NCI-H1048 (cell line): ENCODE measurements at regions not wholly inside any gene's neighbourhood (a gene's known extent, or its start where the extent isn't known, plus 50 kb on each side); places are given as distances from the start of the nearest gene placed in this dataset.
"Not testable (repeated sequence)": the region's sequence is repeated elsewhere in the genome, so short reads cannot be mapped to it uniquely, and the experiment has no call there.

ENCODE experiments used
- DNase-seq: peaks from one replicate; lab custom pipeline; 2025; lab: John Stamatoyannopoulos, UW

GRCh38 chr2:67872481-67872880, 190.3 kb downstream of the C1D start:
- no peak for DNase-seq

- no peak for DNase-seq
These were observed 188.9 kb downstream of the C1D start for GRCh38 chr2:67873916-67874315.

GRCh38 chr2:67876176-67876575, 186.6 kb downstream of the C1D start:
- no peak for DNase-seq

- no peak for DNase-seq
These were observed 185.5 kb downstream of the C1D start for GRCh38 chr2:67877301-67877700.

DNA sequence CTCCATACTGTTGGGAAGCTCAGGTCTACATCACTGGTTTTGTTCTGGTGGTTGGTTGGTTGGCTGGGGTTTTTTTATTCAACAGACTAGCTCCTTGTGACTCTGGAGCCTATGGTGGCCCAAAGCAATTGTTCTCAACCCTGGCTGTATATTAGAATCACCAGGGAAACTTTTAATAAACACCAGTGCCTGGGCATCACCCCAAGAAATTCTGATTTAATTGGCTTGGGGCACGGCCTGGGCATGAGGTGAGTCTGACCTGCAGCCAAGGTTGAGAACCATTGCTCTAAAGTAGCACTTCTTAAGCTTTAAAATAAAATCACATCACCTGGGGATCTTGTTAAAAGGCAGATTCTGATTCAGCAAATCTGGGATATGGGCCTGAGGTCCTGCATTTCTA, 184.1 kb downstream of the C1D start:
- no peak for DNase-seq

DNA sequence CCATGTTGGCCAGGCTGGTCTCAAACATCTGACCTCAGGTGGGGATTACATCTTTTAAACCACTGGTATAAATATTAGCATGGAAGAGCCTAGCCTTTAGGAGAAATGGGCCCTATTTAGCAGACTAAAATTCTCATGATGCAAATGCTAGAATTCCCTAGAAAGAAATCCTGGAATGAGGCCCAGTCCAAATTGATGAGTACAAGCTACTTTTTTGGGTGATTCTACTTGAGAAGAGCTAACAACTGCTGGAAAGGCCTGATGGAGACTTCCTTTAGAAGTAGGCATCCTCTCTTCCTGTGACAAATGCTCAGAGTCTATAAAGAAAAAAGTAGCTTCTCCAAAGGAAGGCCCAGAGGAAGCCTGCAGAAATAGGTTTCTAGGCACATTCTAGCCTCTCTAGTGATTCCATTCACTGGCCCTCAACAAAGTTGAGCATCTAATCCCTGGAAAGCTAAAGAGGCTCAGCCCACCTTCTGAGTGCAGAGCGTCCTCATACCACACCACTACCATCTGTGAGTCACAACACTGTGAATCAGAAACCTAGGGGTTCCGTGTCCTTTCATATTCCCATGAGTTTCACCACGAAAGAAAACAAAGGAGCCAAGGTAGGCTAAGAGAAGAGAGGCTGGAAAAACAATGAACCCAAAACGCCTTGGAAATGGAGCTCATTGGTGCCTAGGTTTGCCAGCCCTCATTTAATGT, 183.1 kb downstream of the C1D start:
- no peak for DNase-seq

- no peak for DNase-seq
These were observed 182.5 kb downstream of the C1D start for GRCh38 chr2:67880291-67880761.

DNA sequence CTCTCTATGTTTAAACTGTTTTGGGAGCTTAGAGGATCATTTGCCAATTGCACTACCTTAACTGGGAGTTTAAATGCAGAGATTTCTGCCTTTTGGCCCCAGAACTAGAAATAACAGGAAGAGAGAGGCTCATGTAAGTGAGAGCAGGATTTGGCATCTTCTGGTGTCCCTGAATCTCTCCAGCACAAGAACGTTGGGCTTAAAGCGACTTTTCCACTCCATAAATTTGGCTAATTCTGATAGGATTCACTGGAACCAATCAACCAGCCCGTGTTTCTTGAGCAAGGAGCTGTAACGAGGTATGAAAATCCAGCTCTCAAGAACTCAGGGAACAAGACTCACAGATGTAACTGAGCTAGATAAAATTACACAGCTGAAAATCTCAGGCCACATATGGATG, 181.0 kb downstream of the C1D start:
- no peak for DNase-seq

- no peak for DNase-seq
These were observed 179.3 kb downstream of the C1D start for GRCh38 chr2:67883316-67884087.

DNA sequence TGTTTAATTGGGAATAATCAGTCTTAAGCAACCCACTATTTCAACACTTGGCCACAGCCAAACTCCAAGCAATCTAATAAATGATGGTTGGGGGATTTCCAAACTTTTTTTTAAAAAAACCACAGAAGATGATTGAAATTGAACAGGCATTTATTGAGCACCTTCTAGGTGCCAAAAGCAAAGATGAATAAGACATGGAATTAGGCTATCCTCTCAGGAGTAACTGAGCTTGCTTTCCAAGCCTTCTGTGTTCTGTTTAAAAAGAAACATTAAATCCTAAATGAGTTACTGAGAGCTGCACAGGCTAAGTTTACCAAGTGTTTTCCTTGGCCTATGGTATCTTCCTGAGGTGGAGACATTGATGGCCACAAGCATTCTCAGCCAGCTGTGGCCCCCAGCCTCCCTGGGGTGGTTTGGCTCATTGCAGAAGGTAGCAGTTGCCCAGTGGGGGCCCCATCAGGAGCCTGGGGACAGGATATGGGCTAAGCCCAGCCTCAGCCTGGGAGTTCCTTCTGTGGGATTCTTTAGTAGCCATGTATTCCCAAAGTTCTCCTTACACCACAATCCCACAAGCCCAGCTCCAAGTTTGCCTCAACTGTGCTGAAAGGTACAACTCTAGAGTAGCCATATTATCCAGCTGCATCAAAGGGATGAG, 174.3 kb downstream of the C1D start:
- DNase-seq, result no peak

DNA sequence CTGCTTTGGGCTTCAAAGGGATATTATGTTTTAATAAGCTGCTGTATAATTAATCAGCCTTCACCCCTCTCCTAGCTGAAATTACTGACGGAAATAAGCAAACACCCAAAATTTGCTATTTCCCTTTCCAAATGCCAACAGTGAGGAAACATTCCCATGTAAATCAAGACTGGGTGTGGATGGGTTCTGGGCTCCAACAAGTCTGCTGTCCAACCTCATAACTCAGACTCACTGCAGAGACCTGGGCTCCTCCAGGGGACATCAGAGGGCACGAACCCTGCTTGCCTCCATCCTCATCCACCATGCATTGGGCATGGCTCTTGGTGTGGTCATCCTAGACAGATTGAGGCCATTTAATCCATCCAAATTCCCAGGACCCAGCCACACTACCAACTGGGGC, 173.7 kb downstream of the C1D start:
- DNase-seq, result no peak

GRCh38 chr2:67891642-67892041, 171.2 kb downstream of the C1D start:
- no peak for DNase-seq

DNA sequence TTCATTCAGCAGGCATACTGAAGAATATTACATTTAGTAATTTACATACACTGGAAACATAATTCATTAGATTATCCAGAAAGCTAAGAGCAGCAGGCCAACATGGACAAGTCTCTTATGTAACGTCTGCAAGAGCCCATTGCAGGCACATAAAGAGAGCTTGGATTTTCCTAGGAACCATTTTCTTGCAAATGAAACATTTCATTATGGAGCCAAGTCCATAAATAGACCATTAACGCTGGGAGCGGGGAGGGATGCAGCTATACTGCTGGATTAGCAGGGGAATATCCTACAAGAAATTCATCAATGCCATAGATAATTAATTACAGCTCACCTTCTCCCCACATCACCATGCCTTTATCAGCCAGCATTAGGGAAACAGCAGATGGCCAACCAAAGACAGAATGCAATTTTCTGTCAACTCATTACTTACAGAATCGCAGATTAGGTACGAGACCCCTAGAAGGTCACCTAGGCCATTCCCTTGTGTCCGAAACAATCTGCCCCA, 170.4 kb downstream of the C1D start:
- no peak for DNase-seq

DNA sequence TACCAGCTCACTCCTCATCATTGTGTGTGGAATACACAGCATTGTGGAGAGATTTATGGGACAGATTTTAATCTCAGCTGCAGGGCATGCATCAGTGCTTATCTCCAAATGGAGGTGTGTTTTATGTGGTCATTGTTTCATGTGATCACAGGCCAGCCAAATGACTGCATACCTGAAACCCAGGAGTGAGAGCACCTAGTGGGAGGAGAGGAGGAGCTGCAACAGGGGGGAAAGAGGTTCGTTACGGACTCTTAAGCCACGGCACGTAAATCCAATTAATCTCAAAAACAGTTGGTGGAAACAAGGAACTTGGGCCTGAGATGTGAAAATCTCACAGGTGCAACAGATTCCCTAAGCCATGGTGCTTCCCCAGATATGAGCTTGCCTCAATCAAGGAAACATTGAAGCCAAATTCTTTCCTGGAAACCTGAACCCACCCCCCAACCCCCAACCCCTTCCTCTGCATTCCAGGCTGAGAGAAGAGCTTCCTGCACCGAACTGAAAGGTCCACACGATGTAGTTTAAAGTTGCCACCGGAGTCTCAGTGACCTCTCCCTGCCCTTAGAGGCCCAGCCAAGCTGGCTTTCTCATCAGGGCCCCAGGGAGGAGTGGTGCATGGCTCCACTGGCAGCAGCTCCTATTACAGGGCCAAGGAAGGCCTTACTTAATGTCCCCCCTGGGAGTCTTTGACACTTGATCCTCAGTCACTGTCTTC, 167.4 kb downstream of the C1D start:
- no peak for DNase-seq

- DNase-seq, result no peak
These were observed 166.7 kb downstream of the C1D start for GRCh38 chr2:67896076-67896475.

GRCh38 chr2:67896476-67896875, 166.3 kb downstream of the C1D start:
- no peak for DNase-seq

DNA sequence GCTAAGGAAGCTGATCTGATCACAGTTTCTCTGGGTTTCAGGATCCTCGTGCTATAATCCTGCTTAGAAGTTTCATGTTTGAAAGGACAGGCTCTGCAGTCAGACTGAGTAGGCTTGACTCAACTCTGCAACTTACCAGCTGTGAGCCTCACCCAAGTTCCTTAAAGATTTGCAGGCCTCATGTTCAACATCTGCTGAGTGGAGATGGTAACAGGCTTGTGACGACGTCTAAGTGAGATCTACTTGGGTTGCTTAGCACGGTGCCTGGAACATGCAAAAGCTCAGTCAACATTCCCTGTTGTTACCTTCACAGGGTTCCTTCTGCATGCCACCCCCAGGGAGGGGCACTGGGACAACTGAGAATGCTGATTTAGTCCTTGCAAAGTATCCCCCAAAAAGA, 164.2 kb downstream of the C1D start:
- DNase-seq, result no peak

GRCh38 chr2:67899187-67899586, 163.6 kb downstream of the C1D start:
- no peak for DNase-seq

DNA sequence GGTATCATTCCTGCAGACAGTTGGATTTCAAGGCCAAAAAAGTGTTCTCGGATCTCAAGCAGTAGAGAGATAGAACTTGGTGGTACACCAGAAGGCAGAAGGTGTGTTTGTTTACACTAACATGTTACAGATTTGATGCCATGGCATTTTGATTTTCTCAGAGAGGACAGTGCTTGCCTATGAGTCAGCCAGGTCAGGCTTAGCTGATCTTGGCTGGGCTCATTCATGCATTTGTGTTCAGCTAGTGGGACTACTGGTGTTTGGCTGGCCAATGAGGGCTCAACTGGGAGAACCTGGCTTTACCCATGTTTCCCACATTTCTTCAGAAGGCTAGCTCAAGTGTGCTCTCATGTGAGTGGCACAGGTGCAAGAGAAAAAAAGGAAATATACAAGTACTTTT, 162.0 kb downstream of the C1D start:
- no peak for DNase-seq

- no peak for DNase-seq
These were observed 158.2 kb downstream of the C1D start for GRCh38 chr2:67904566-67904965.

GRCh38 chr2:67904966-67905365, 157.8 kb downstream of the C1D start:
- no peak for DNase-seq

GRCh38 chr2:67906547-67906946, 156.3 kb downstream of the C1D start:
- DNase-seq, result not testable (repeated sequence)
